GM23338 (cell line): ENCODE measurements at regions not wholly inside any gene's neighbourhood (a gene's known extent, or its start where the extent isn't known, plus 50 kb on each side); places are given as distances from the start of the nearest gene placed in this dataset.

ENCODE experiments used
- ATAC-seq: fragments of 200-7000 bp; cut with Tn5 transposase; 3 replicates; pipeline ENCODE4 v1.9.1; 2020
- DNase-seq: peaks from one replicate; pipeline ENCODE4 v3.0.0-alpha.2; 2015; ENCODE audit warnings: low spot score
- H2AFZ ChIP-seq: fragments of 200-600 bp; sonication (generic); 2 replicates; pipeline ENCODE4 v1.8.0; 2016; ENCODE audit warnings: antibody characterized with exemption, mild to moderate bottlenecking, moderate library complexity
- H3F3A ChIP-seq: fragments of 200-600 bp; sonication (generic); replicated peaks from 2 replicates; pipeline ENCODE4 v1.8.0; 2017; ENCODE audit warnings: antibody characterized with exemption, mixed run types, low read depth
- H3K27ac ChIP-seq: fragments of 200-600 bp; sonication (generic); 2 replicates; pipeline ENCODE4 v1.6.1; 2016; ENCODE audit warnings: low read depth
- H3K27me3 ChIP-seq: fragments of 200-600 bp; sonication (generic); 2 replicates; pipeline ENCODE4 v1.8.0; 2016; ENCODE audit warnings: mild to moderate bottlenecking, mixed run types, moderate library complexity; ENCODE audit not compliant: insufficient read depth
- H3K36me3 ChIP-seq: fragments of 200-600 bp; sonication (generic); 2 replicates; pipeline ENCODE4 v1.8.0; 2016; ENCODE audit warnings: mild to moderate bottlenecking; ENCODE audit not compliant: insufficient read depth
- H3K4me1 ChIP-seq: fragments of 200-600 bp; sonication (generic); 2 replicates; pipeline ENCODE4 v1.8.0; 2016; ENCODE audit warnings: mild to moderate bottlenecking, moderate library complexity; ENCODE audit not compliant: insufficient read depth
- H3K4me2 ChIP-seq: fragments of 200-600 bp; sonication (generic); 2 replicates; pipeline ENCODE4 v1.7.1; 2017; ENCODE audit warnings: mixed run types
- H3K4me3 ChIP-seq: fragments of 200-600 bp; sonication (generic); 2 replicates; pipeline ENCODE4 v1.6.1; 2016; ENCODE audit warnings: mixed run types
- H3K79me2 ChIP-seq: fragments of 200-600 bp; sonication (generic); replicated peaks from 2 replicates; pipeline ENCODE4 v1.8.0; 2017; ENCODE audit warnings: mild to moderate bottlenecking; ENCODE audit not compliant: insufficient read depth
- H3K9me2 ChIP-seq: fragments of 200-600 bp; sonication (generic); 2 replicates; pipeline ENCODE4 v1.8.0; 2017; ENCODE audit not compliant: insufficient read depth
- H4K20me1 ChIP-seq: fragments of 200-600 bp; sonication (generic); replicated peaks from 2 replicates; pipeline ENCODE4 v1.8.0; 2017; ENCODE audit warnings: mild to moderate bottlenecking; ENCODE audit not compliant: insufficient read depth
- H3K27ac Mint-ChIP-seq: 2 replicates; pipeline ENCODE4 v1.8.0; 2020; ENCODE audit warnings: inconsistent platforms, mild to moderate bottlenecking, moderate library complexity, mixed read lengths
- H3K27me3 Mint-ChIP-seq: 3 replicates; pipeline ENCODE4 v1.8.0; 2022; ENCODE audit warnings: low read depth, mild to moderate bottlenecking, moderate library complexity, mixed read lengths, inconsistent platforms; ENCODE audit not compliant: insufficient read depth, poor library complexity
- H3K36me3 Mint-ChIP-seq: 3 replicates; pipeline ENCODE4 v1.8.0; 2021; ENCODE audit warnings: low read depth, mild to moderate bottlenecking, inconsistent platforms, moderate library complexity, mixed read lengths
- H3K4me1 Mint-ChIP-seq: 3 replicates; pipeline ENCODE4 v1.8.0; 2020; ENCODE audit warnings: mild to moderate bottlenecking, inconsistent platforms, mixed read lengths
- H3K4me3 Mint-ChIP-seq: 3 replicates; pipeline ENCODE4 v1.8.0; 2021; ENCODE audit warnings: moderate library complexity, mild to moderate bottlenecking, inconsistent platforms, mixed read lengths
- H3K9me3 Mint-ChIP-seq: 3 replicates; pipeline ENCODE4 v1.8.0; 2020; ENCODE audit warnings: moderate library complexity, mild to moderate bottlenecking, inconsistent platforms, mixed read lengths
- CREB1 ChIP-seq: fragments of 250-450 bp; sonication (Bioruptor Pico); IDR thresholded peaks from 2 replicates; pipeline ENCODE4 v1.5.0; 2020; ENCODE audit warnings: low read depth, mild to moderate bottlenecking, moderate library complexity
- CTCF ChIP-seq, 2 experiments: fragments of 200-600 bp in 1 of 2; sonication (generic) in 1 of 2; conservative IDR thresholded peaks; 2 replicates each; pipeline versions ENCODE4 v1.5.1 to v1.6.1; 2016 to 2017; ENCODE audit warnings: antibody characterized with exemption in 2 of 2, low read depth in 2 of 2, mild to moderate bottlenecking in 2 of 2, moderate library complexity in 1 of 2
- EZH2 ChIP-seq: fragments of 200-600 bp; sonication (generic); IDR thresholded peaks from one replicate; pipeline ENCODE4 v1.8.0; 2017; ENCODE audit warnings: antibody characterized with exemption, mild to moderate bottlenecking, low read depth; ENCODE audit not compliant: unreplicated experiment
- EZH2phosphoT487 ChIP-seq: fragments of 200-600 bp; sonication (generic); IDR thresholded peaks from one replicate; pipeline ENCODE4 v1.8.1; 2018; ENCODE audit warnings: antibody characterized with exemption; ENCODE audit not compliant: unreplicated experiment
- JUNB ChIP-seq: IDR thresholded peaks from one replicate; pipeline ENCODE4 v1.6.1; 2016; ENCODE audit warnings: antibody characterized with exemption; ENCODE audit not compliant: unreplicated experiment
- POLR2AphosphoS5 ChIP-seq: IDR thresholded peaks from 2 replicates; pipeline ENCODE4 v1.6.1; 2016; ENCODE audit warnings: antibody characterized with exemption, low read depth
- REST ChIP-seq: IDR thresholded peaks from one replicate; pipeline ENCODE4 v1.6.1; 2018; ENCODE audit warnings: antibody characterized with exemption; ENCODE audit not compliant: unreplicated experiment
- ZNF114 ChIP-seq: fragments of 250-450 bp; sonication (Bioruptor Pico); IDR thresholded peaks from 2 replicates; pipeline ENCODE4 v1.5.0; 2020; ENCODE audit warnings: mild to moderate bottlenecking, moderate library complexity
- ZNF331 ChIP-seq: fragments of 250-450 bp; sonication (Bioruptor Pico); IDR thresholded peaks from 2 replicates; pipeline ENCODE4 v1.5.0; 2020; ENCODE audit warnings: low read depth, mild to moderate bottlenecking, moderate library complexity
- ZNF462 ChIP-seq: fragments of 250-450 bp; sonication (Bioruptor Pico); IDR thresholded peaks from 2 replicates; pipeline ENCODE4 v1.5.0; 2020; ENCODE audit warnings: mild to moderate bottlenecking, moderate library complexity

- H3K4me3 Mint-ChIP-seq: no peak overlapping the region
- no peaks in the 10 kb centered on the region for H3K79me2 ChIP-seq
- H4K20me1 ChIP-seq: no peaks in the 10 kb centered on the region
- no peaks in the 10 kb centered on the region; the same call in 2 of the 3 replicates for H3K9me3 Mint-ChIP-seq
- H3K27me3 ChIP-seq: no peaks in the 10 kb centered on the region
- H3F3A ChIP-seq: no peaks in the 10 kb centered on the region
- H3K36me3 ChIP-seq: no peaks in the 10 kb centered on the region
- H3K9me2 ChIP-seq: peaks cover 5% of the 10 kb centered on the region; the same call in 1 of the 2 replicates
- no peak overlapping the region for H3K4me2 ChIP-seq
- H2AFZ ChIP-seq: no peak overlapping the region
- DNase-seq (no peak), ATAC-seq (no peak)
- H3K4me1 Mint-ChIP-seq: no peaks in the 10 kb centered on the region
- H3K27me3 Mint-ChIP-seq: no peaks in the 10 kb centered on the region
- no peaks in the 10 kb centered on the region for H3K4me1 ChIP-seq
- TF ChIP-seq JUNB (no peak), EZH2phosphoT487 (no peak), POLR2AphosphoS5 (no peak), REST (no peak)
- H3K27ac Mint-ChIP-seq: no peak overlapping the region
- no peak overlapping the region for H3K27ac ChIP-seq
- H3K36me3 Mint-ChIP-seq: no peaks in the 10 kb centered on the region
- H3K4me3 ChIP-seq: no peak overlapping the region
These were observed 493.6 kb upstream of the PPP2R3A start for GRCh38 chr3:135471911-135472310.

- Mint-ChIP-seq H3K4me1 (no peaks in the 10 kb centered on the region), H3K9me3 (no peaks in the 10 kb centered on the region; the same call in 2 of the 3 replicates), H3K27ac (no peak overlapping the region), H3K36me3 (no peaks in the 10 kb centered on the region), H3K27me3 (no peaks in the 10 kb centered on the region), H3K4me3 (no peak overlapping the region)
- Histone ChIP-seq H3K27me3 (no peaks in the 10 kb centered on the region), H3K36me3 (no peaks in the 10 kb centered on the region), H3K9me2 (peaks cover 5% of the 10 kb centered on the region; the same call in 1 of the 2 replicates), H3K4me3 (no peak overlapping the region), H4K20me1 (no peaks in the 10 kb centered on the region), H3K4me2 (no peak overlapping the region), H3K79me2 (no peaks in the 10 kb centered on the region), H3K27ac (no peak overlapping the region), H3K4me1 (no peaks in the 10 kb centered on the region), H3F3A (no peaks in the 10 kb centered on the region), H2AFZ (no peak overlapping the region)
- ATAC-seq (no peak), DNase-seq (no peak)
- TF ChIP-seq ZNF462 (CRISPR knock-in tag): no peak
- no peak for TF ChIP-seq ZNF114 (CRISPR knock-in tag)
- no peak for TF ChIP-seq CTCF (conservative IDR thresholded peaks at IDR 0.05; ENCODE audit: low read depth in 2 of 2)
- no peak for TF ChIP-seq JUNB
- no peak for TF ChIP-seq EZH2
- TF ChIP-seq EZH2phosphoT487: no peak
- TF ChIP-seq CREB1 (CRISPR knock-in tag): no peak
- TF ChIP-seq ZNF331: no peak
These were observed 492.1 kb upstream of the PPP2R3A start for GRCh38 chr3:135473449-135473848.
